Kidney epithelial cell (primary cell): ENCODE measurements at regions not wholly inside any gene's neighbourhood (a gene's known extent, or its start where the extent isn't known, plus 50 kb on each side); places are given as distances from the start of the nearest gene placed in this dataset.

ENCODE experiments used
- DNase-seq: peaks from one replicate; pipeline ENCODE4 v3.0.0-alpha.2; 2010; ENCODE audit warnings: low read depth
- H3K27me3 ChIP-seq: 2 replicates; pipeline ENCODE4 v1.6.0; 2011; ENCODE audit warnings: low read length; ENCODE audit not compliant: control insufficient read depth, insufficient read depth
- H3K36me3 ChIP-seq: 2 replicates; pipeline ENCODE4 v1.5.1; 2011; ENCODE audit warnings: low read length; ENCODE audit not compliant: control insufficient read depth, insufficient read depth
- H3K4me3 ChIP-seq: 2 replicates; pipeline ENCODE4 v1.5.1; 2011; ENCODE audit warnings: low read depth, mild to moderate bottlenecking, control low read depth, low read length
- CTCF ChIP-seq: IDR thresholded peaks from 2 replicates; pipeline ENCODE4 v1.5.1; 2011; ENCODE audit warnings: mild to moderate bottlenecking, moderate library complexity, low read length, control low read depth, inconsistent platforms; ENCODE audit not compliant: insufficient read depth, poor library complexity, severe bottlenecking

DNA sequence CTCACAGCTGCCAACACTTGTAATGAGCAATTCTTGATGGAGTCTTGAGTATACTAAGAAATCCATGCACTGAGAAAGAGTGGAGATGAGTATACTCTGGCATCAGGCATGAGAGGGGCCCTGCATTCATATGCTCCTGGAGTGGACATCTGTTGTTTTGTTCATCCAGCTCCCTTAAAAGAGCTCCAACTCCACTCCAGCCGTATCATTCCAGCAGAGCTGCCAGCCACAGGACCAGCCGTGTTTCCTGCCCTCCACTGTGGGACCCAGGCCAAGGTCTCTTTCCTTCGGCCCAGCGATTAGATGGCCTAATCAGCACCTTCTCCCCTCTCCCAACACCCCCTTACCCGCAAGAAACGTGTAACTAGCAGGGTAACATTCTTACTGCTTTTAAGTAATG lies 144.5 kb downstream of the OMA1 start:
- Histone ChIP-seq H3K27me3 (no peaks in the 10 kb centered on the region), H3K4me3 (no peak overlapping the region), H3K36me3 (no peaks in the 10 kb centered on the region)
- DNase-seq, result no peak
- TF ChIP-seq CTCF, result no peak

DNA sequence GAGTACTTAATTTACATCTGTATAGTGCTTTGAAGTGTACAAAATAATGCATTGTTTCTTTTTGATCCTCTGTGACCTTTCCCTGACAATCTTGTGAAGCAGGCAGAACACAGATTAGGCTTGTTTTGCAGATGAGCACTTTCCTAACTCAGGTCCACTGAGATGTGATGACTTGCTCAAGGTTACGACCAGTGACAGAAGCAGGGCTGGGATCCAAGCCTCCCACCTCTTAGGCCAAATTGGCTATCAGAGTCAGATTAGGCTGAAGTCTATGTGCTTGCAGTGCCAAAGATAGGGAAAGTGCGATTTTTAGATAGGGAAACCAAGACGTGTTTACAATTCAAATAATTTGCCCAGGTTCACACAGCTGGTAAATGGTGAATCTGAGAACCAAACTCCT lies 147.3 kb downstream of the OMA1 start:
- H3K4me3 ChIP-seq, result no peak overlapping the region
- DNase-seq, result no peak
- no peaks in the 10 kb centered on the region for H3K27me3 ChIP-seq
- TF ChIP-seq CTCF, result no peak
- H3K36me3 ChIP-seq, result no peaks in the 10 kb centered on the region

DNA sequence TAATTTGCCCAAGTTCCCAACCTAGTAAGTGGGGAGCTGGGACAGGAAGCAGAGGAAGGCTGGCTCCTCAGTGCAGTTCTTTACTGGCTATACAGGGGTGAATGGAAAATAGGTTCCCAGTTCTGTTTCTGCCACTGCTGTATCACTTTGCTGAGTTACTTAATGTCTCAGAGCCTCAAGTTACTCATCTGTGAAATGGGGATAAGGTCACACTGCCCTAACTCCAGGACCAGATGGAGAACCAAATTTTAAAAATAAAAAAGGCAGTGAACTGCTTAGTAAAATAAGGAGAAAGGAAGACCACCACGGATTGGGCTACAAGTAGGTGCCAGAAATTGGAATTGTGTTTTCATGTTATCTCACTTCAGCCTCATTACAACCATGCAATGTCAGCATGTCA lies 147.8 kb downstream of the OMA1 start:
- DNase-seq, result no peak
- Histone ChIP-seq H3K36me3 (no peaks in the 10 kb centered on the region), H3K27me3 (no peaks in the 10 kb centered on the region), H3K4me3 (no peak overlapping the region)
- TF ChIP-seq CTCF, result no peak

GRCh38 chr1:58397187-58397820 lies 149.2 kb downstream of the OMA1 start:
- no peaks in the 10 kb centered on the region for H3K36me3 ChIP-seq
- no peak overlapping the region for H3K4me3 ChIP-seq
- TF ChIP-seq CTCF, result no peak
- no peaks in the 10 kb centered on the region for H3K27me3 ChIP-seq
- peak; percentile 59 for DNase-seq

DNA sequence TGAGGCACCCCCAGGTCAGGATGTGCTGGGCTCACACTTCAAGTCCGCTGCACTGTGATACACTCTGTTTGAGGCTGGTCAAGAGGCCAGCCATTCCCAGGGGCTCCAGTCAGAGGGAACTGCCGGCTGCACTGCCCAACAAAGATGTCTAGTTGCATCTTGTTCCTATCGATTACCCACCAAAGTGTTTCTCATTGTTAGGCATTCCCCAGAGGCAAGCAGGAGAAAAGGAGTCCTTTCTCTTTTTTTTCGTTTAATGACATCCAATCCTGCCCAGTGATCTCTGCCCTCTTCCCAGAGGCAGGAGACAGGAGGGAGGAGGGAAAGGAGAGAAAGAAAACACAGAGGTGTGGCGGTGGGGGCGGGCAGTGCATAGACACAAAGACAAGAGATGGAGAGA lies 150.4 kb downstream of the OMA1 start:
- TF ChIP-seq CTCF, result no peak
- no peak overlapping the region for H3K4me3 ChIP-seq
- H3K27me3 ChIP-seq, result no peaks in the 10 kb centered on the region
- no peaks in the 10 kb centered on the region for H3K36me3 ChIP-seq
- no peak for DNase-seq

DNA sequence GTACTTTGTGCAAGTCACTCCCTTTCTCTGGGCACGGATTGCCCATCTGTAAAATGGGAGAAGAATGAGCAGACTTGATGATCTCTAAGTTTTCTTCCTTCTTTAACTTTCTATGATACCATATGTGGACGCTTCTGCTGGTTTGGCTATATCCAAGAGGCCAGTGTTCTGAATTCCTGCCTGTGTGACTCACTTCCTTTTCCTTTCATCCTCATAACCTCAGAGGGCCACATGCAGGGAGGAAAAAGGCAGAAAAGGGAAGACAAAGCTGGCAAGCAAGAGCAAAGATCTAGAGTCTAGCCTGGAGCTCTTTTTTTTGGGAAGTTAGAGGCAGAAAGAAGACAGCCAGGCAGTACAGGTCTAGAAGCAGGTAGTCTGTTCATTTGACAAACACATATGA lies 151.2 kb downstream of the OMA1 start:
- Histone ChIP-seq H3K4me3 (no peak overlapping the region), H3K36me3 (no peaks in the 10 kb centered on the region), H3K27me3 (no peaks in the 10 kb centered on the region)
- DNase-seq, result peak; percentile 63
- no peak for TF ChIP-seq CTCF
